Retinal pigment epithelial cell (primary cell): ENCODE measurements at regions not wholly inside any gene's neighbourhood (a gene's known extent, or its start where the extent isn't known, plus 50 kb on each side); places are given as distances from the start of the nearest gene placed in this dataset.

ENCODE experiments used
- DNase-seq: peaks from one replicate; pipeline ENCODE4 v3.0.0-alpha.2; 2010; ENCODE audit warnings: low read depth
- H3K4me3 ChIP-seq: 2 replicates; pipeline ENCODE4 v1.5.1; 2011; ENCODE audit warnings: mild to moderate bottlenecking, low read length, control low read depth, moderate library complexity
- CTCF ChIP-seq: conservative IDR thresholded peaks from 2 replicates; pipeline ENCODE4 v1.5.1; 2011; ENCODE audit warnings: low read depth, low read length, control low read depth, inconsistent platforms

- no peak for DNase-seq
- H3K4me3 ChIP-seq, result no peak overlapping the region
- no peak for TF ChIP-seq CTCF
Observed at GRCh38 chr6:169316651-169317050, 63.0 kb upstream of the THBS2 start.

GRCh38 chr6:169315830-169316614 is 62.4 kb upstream of the THBS2 start:
- no peak overlapping the region for H3K4me3 ChIP-seq
- no peak for DNase-seq
- no peak for TF ChIP-seq CTCF

- DNase-seq, result no peak
- H3K4me3 ChIP-seq, result no peak overlapping the region
- TF ChIP-seq CTCF, result no peak
Observed at GRCh38 chr6:169313347-169314010, 59.8 kb upstream of the THBS2 start.

GRCh38 chr6:169312658-169313346 is 59.2 kb upstream of the THBS2 start:
- TF ChIP-seq CTCF, result no peak
- H3K4me3 ChIP-seq, result no peak overlapping the region
- DNase-seq, result no peak

- DNase-seq, result no peak
- H3K4me3 ChIP-seq, result no peak overlapping the region
- TF ChIP-seq CTCF, result no peak
Observed at GRCh38 chr6:169310983-169311382, 57.3 kb upstream of the THBS2 start.
